ENCODE measurements at regions not wholly inside any gene's neighbourhood (a gene's known extent, or its start where the extent isn't known, plus 50 kb on each side); places are given as distances from the start of the nearest gene placed in this dataset.
"Not testable (repeated sequence)": the region's sequence is repeated elsewhere in the genome, so short reads cannot be mapped to it uniquely, and the experiment has no call there.

- TF ChIP-seq, protein P1, sequence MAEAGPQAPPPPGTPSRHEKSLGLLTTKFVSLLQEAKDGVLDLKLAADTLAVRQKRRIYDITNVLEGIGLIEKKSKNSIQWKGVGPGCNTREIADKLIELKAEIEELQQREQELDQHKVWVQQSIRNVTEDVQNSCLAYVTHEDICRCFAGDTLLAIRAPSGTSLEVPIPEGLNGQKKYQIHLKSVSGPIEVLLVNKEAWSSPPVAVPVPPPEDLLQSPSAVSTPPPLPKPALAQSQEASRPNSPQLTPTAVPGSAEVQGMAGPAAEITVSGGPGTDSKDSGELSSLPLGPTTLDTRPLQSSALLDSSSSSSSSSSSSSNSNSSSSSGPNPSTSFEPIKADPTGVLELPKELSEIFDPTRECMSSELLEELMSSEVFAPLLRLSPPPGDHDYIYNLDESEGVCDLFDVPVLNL (CRISPR knock-in tag; IDR thresholded peaks at IDR 0.05; ENCODE audit: borderline replicate concordance, low read depth): no peak
- TF ChIP-seq TCF7 (CRISPR knock-in tag; IDR thresholded peaks at IDR 0.05; ENCODE audit: low read depth): no peak
- TF ChIP-seq NFE2L1 (CRISPR knock-in tag; IDR thresholded peaks at IDR 0.05): no peak
- TF ChIP-seq ESRRA (CRISPR knock-in tag; IDR thresholded peaks at IDR 0.05; ENCODE audit: borderline replicate concordance): no peak
- no peak for TF ChIP-seq EMX1 (CRISPR knock-in tag; IDR thresholded peaks at IDR 0.05)
- no peak for TF ChIP-seq GRHL2 (CRISPR knock-in tag; IDR thresholded peaks at IDR 0.05; ENCODE audit: insufficient replicate concordance, severe bottlenecking)
- no peak for TF ChIP-seq HMGXB4 (CRISPR knock-in tag; IDR thresholded peaks at IDR 0.05)
- no peak for TF ChIP-seq NFYB (CRISPR knock-in tag; conservative IDR thresholded peaks at IDR 0.05; ENCODE audit: low read depth)
- no peak for TF ChIP-seq KAT7 (CRISPR knock-in tag; IDR thresholded peaks at IDR 0.05; ENCODE audit: borderline replicate concordance)
- TF ChIP-seq ATF3 (CRISPR knock-in tag; conservative IDR thresholded peaks at IDR 0.05): no peak
- TF ChIP-seq, protein P2, sequence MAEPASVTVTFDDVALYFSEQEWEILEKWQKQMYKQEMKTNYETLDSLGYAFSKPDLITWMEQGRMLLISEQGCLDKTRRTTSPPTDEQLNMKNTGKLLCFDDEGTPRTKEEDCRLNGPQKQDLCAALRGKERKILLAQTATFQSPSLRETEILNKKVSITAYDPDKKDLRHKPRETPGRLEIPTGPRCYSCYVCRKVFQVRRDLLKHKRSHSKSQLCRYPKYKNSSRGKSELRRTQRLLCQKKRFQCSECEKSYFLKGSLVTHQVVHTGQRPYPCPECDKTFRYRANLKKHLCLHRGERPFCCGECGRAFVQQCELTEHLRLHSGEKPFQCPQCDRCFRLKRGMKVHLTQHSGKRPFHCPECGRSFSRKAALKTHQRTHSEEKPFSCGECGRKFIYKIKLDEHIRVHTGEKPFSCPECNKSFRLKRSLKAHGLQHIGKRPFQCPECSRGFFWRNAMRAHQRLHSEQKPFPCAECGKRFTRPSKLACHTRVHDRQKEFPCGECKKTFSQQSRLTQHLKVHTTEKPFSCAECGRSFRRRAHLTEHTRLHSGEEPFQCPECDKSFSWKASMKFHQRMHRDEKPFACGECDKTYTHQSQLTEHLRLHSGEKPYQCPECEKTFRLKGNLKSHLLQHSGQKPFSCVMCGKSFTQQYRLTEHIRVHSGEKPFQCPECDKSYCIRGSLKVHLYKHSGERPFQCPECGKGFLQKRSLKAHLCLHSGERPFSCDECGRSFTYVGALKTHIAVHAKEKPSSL (CRISPR knock-in tag; conservative IDR thresholded peaks at IDR 0.05): no peak
- no peak for TF ChIP-seq ZNF416 (CRISPR knock-in tag; IDR thresholded peaks at IDR 0.05)
- TF ChIP-seq, protein P3, sequence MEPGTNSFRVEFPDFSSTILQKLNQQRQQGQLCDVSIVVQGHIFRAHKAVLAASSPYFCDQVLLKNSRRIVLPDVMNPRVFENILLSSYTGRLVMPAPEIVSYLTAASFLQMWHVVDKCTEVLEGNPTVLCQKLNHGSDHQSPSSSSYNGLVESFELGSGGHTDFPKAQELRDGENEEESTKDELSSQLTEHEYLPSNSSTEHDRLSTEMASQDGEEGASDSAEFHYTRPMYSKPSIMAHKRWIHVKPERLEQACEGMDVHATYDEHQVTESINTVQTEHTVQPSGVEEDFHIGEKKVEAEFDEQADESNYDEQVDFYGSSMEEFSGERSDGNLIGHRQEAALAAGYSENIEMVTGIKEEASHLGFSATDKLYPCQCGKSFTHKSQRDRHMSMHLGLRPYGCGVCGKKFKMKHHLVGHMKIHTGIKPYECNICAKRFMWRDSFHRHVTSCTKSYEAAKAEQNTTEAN (CRISPR knock-in tag; IDR thresholded peaks at IDR 0.05): no peak
- no peak for TF ChIP-seq SMAD4 (CRISPR knock-in tag; IDR thresholded peaks at IDR 0.05)
- no peak for TF ChIP-seq IRF2 (CRISPR knock-in tag; IDR thresholded peaks at IDR 0.05; ENCODE audit: borderline replicate concordance, low read depth)
- no peak for TF ChIP-seq NR1H2 (CRISPR knock-in tag; IDR thresholded peaks at IDR 0.05)
- no peak for TF ChIP-seq TEAD4 (CRISPR knock-in tag; IDR thresholded peaks at IDR 0.05)
- TF ChIP-seq, protein P4, sequence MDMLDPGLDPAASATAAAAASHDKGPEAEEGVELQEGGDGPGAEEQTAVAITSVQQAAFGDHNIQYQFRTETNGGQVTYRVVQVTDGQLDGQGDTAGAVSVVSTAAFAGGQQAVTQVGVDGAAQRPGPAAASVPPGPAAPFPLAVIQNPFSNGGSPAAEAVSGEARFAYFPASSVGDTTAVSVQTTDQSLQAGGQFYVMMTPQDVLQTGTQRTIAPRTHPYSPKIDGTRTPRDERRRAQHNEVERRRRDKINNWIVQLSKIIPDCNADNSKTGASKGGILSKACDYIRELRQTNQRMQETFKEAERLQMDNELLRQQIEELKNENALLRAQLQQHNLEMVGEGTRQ (CRISPR knock-in tag; IDR thresholded peaks at IDR 0.05): no peak
- no peak for TF ChIP-seq CREM (CRISPR knock-in tag; IDR thresholded peaks at IDR 0.05)
- no peak for TF ChIP-seq ZNF232 (CRISPR knock-in tag; IDR thresholded peaks at IDR 0.05)
- no peak overlapping the region for H3K4me3 Mint-ChIP-seq
- no peaks in the 10 kb centered on the region; the same call in 1 of the 2 replicates for H3K27me3 Mint-ChIP-seq (ENCODE audit: low read depth)
- no peaks in the 10 kb centered on the region for H3K36me3 Mint-ChIP-seq
- H3K27ac Mint-ChIP-seq: no peak overlapping the region
- DNase-seq (ENCODE audit: low spot score) (no peak), ATAC-seq (no peak)
- peaks cover 14% of the 10 kb centered on the region for H3K9me3 Mint-ChIP-seq
- CTCF ChIA-PET: no interaction called here
- peaks cover 12% of the 10 kb centered on the region for H3K4me1 Mint-ChIP-seq
- POLR2A ChIA-PET: no interaction called here
Observed at GRCh38 chr19:28061111-28061510, 1151.8 kb downstream of the UQCRFS1 start.

DNA sequence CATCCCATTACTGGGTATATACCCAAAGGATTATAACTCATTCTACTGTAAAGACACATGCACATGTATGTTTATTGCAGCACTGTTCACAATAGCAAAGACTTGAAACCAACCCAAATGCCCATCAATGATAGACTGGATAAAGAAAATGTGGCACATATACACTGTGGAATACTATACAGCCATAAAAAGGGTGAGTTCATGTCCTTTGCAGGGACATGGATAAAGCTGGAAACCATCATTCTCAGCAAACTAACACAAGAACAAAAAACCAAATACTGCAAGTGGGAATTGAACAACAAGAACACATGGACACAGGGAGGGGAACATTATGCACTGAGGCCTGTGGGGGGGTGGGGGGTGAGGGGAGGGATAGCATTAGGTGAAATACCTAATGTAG lies 1155.9 kb downstream of the UQCRFS1 start:
- CTCF ChIA-PET; H3K27me3 Mint-ChIP-seq (ENCODE audit: low read depth); H3K36me3 Mint-ChIP-seq; H3K4me1 Mint-ChIP-seq; H3K4me3 Mint-ChIP-seq; ATAC-seq; DNase-seq (ENCODE audit: low spot score); H3K27ac Mint-ChIP-seq; POLR2A ChIA-PET: not testable (repeated sequence)
- H3K9me3 Mint-ChIP-seq: peaks cover 25% of the 10 kb centered on the region

Measured in WTC11 (cell line).